ENCODE measurements at regions not wholly inside any gene's neighbourhood (a gene's known extent, or its start where the extent isn't known, plus 50 kb on each side); places are given as distances from the start of the nearest gene placed in this dataset.

DNA sequence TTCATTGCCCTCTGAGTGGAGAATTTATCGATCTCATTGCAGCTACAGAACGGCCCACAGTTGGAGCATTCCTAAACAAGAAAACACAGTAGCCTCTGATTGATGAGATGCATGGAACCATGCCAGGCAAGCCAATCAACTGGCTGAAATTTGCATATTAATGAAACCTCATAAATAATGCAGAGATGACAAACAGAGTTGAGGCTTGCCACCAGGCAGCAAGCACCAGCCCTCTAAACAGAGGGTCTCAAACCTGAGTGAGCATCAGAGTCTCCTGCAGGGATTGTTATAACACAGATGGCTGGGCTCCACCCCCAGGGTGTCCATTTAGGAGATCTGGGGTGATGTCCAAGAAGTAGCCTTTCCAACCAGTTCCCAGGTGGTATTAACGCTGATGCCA lies 60.9 kb upstream of the CMKLR1 start:
- no peak for TF ChIP-seq CTCF (IDR thresholded peaks at IDR 0.05)
- no peak for TF ChIP-seq SIN3A (IDR thresholded peaks at IDR 0.05; ENCODE audit: borderline replicate concordance, insufficient read depth, low read depth, low read length)
- TF ChIP-seq POLR2AphosphoS5 (IDR thresholded peaks at IDR 0.05; ENCODE audit: low read depth, low read length): no peak
- no peak for TF ChIP-seq REST (IDR thresholded peaks at IDR 0.05; ENCODE audit: insufficient read depth in 1 of 2, low read depth in 2 of 2, low read length in 1 of 2)
